IPS-15b (cell line): ENCODE measurements at regions not wholly inside any gene's neighbourhood (a gene's known extent, or its start where the extent isn't known, plus 50 kb on each side); places are given as distances from the start of the nearest gene placed in this dataset.
"Not testable (repeated sequence)": the region's sequence is repeated elsewhere in the genome, so short reads cannot be mapped to it uniquely, and the experiment has no call there.

Experiments used
- H3K27me3 ChIP-seq: one replicate; pipeline ENCODE4 v1.6.1; 2013; ENCODE audit warnings: low read length; ENCODE audit not compliant: control insufficient read depth, insufficient read depth
- H3K36me3 ChIP-seq: one replicate; pipeline ENCODE4 v1.6.1; 2013; ENCODE audit warnings: low read length; ENCODE audit not compliant: control insufficient read depth, insufficient read depth
- H3K4me1 ChIP-seq: one replicate; pipeline ENCODE4 v1.6.1; 2013; ENCODE audit warnings: mild to moderate bottlenecking, low read length; ENCODE audit not compliant: control insufficient read depth, insufficient read depth
- H3K4me3 ChIP-seq: one replicate; pipeline ENCODE4 v1.5.1; 2013; ENCODE audit warnings: low read depth, low read length
- H3K9ac ChIP-seq: one replicate; pipeline ENCODE4 v1.6.1; 2013; ENCODE audit warnings: low read depth, mild to moderate bottlenecking, low read length
- H3K9me3 ChIP-seq: one replicate; pipeline ENCODE4 v1.6.1; 2013; ENCODE audit warnings: mild to moderate bottlenecking, low read length; ENCODE audit not compliant: control insufficient read depth, insufficient read depth

- Histone ChIP-seq H3K9me3 (no peaks in the 10 kb centered on the region), H3K9ac (no peak overlapping the region), H3K4me3 (no peak overlapping the region), H3K36me3 (no peaks in the 10 kb centered on the region), H3K4me1 (peaks cover 5% of the 10 kb centered on the region), H3K27me3 (no peaks in the 10 kb centered on the region)
Observed at GRCh38 chr2:42978175-42978886, 185.9 kb upstream of the HAAO start.

- Histone ChIP-seq H3K9ac (no peak overlapping the region), H3K4me3 (no peak overlapping the region), H3K4me1 (peaks cover 5% of the 10 kb centered on the region), H3K27me3 (no peaks in the 10 kb centered on the region), H3K9me3 (no peaks in the 10 kb centered on the region), H3K36me3 (no peaks in the 10 kb centered on the region)
Observed at GRCh38 chr2:42977270-42978174, 185.1 kb upstream of the HAAO start.

- H3K36me3 ChIP-seq: no peaks in the 10 kb centered on the region
- no peaks in the 10 kb centered on the region for H3K9me3 ChIP-seq
- no peak overlapping the region for H3K9ac ChIP-seq
- H3K4me1 ChIP-seq: peaks cover 5% of the 10 kb centered on the region
- H3K27me3 ChIP-seq: no peaks in the 10 kb centered on the region
- H3K4me3 ChIP-seq: no peak overlapping the region
Observed at GRCh38 chr2:42976351-42976750, 184.0 kb upstream of the HAAO start.

GRCh38 chr2:42974721-42975717 lies 182.6 kb upstream of the HAAO start:
- Histone ChIP-seq H3K36me3 (no peaks in the 10 kb centered on the region), H3K9me3 (no peaks in the 10 kb centered on the region), H3K27me3 (no peaks in the 10 kb centered on the region), H3K4me1 (peaks cover 5% of the 10 kb centered on the region), H3K9ac (no peak overlapping the region), H3K4me3 (peak overlapping the region; percentile 54)

- Histone ChIP-seq H3K36me3 (no peaks in the 10 kb centered on the region), H3K4me3 (no peak overlapping the region), H3K27me3 (no peaks in the 10 kb centered on the region), H3K9me3 (no peaks in the 10 kb centered on the region), H3K9ac (no peak overlapping the region), H3K4me1 (peaks cover 5% of the 10 kb centered on the region)
Observed at GRCh38 chr2:42974169-42974720, 181.9 kb upstream of the HAAO start.

GRCh38 chr2:42973726-42974125 lies 181.3 kb upstream of the HAAO start:
- Histone ChIP-seq H3K36me3 (no peaks in the 10 kb centered on the region), H3K9me3 (no peaks in the 10 kb centered on the region), H3K4me3 (no peak overlapping the region), H3K9ac (no peak overlapping the region), H3K4me1 (peaks cover 5% of the 10 kb centered on the region), H3K27me3 (no peaks in the 10 kb centered on the region)

GRCh38 chr2:42972933-42973516 lies 180.6 kb upstream of the HAAO start:
- H3K4me1 ChIP-seq: not testable (repeated sequence)

GRCh38 chr2:42971947-42972736 lies 179.8 kb upstream of the HAAO start:
- H3K9ac ChIP-seq: no peak overlapping the region
- no peak overlapping the region for H3K4me3 ChIP-seq

More at GRCh38 chr2:42972933-42973516, 180.6 kb upstream of the HAAO start:
- not testable (repeated sequence) for H3K27me3 ChIP-seq, H3K36me3 ChIP-seq, H3K9ac ChIP-seq, H3K4me3 ChIP-seq, H3K9me3 ChIP-seq

GRCh38 chr2:42971381-42971780 lies 179.0 kb upstream of the HAAO start:
- no peaks in the 10 kb centered on the region for H3K27me3 ChIP-seq
- no peaks in the 10 kb centered on the region for H3K36me3 ChIP-seq
- peaks cover 5% of the 10 kb centered on the region for H3K4me1 ChIP-seq
- no peak overlapping the region for H3K4me3 ChIP-seq
- no peak overlapping the region for H3K9ac ChIP-seq
- H3K9me3 ChIP-seq: no peaks in the 10 kb centered on the region

More at GRCh38 chr2:42971947-42972736, 179.8 kb upstream of the HAAO start:
- Histone ChIP-seq H3K36me3 (no peaks in the 10 kb centered on the region), H3K4me1 (peaks cover 5% of the 10 kb centered on the region), H3K9me3 (no peaks in the 10 kb centered on the region), H3K27me3 (no peaks in the 10 kb centered on the region)

GRCh38 chr2:42970151-42970550 lies 177.8 kb upstream of the HAAO start:
- Histone ChIP-seq H3K4me1 (peaks cover 5% of the 10 kb centered on the region), H3K27me3 (no peaks in the 10 kb centered on the region), H3K36me3 (no peaks in the 10 kb centered on the region), H3K4me3 (no peak overlapping the region), H3K9ac (no peak overlapping the region), H3K9me3 (no peaks in the 10 kb centered on the region)
